DMS153 treated with DMSO at 0.1 percent for 48 hours (cell line): ENCODE measurements at regions not wholly inside any gene's neighbourhood (a gene's known extent, or its start where the extent isn't known, plus 50 kb on each side); places are given as distances from the start of the nearest gene placed in this dataset.
"Not testable (repeated sequence)": the region's sequence is repeated elsewhere in the genome, so short reads cannot be mapped to it uniquely, and the experiment has no call there.

Experiments
- DNase-seq: peaks from one replicate; lab custom pipeline; 2025; ENCODE audit not compliant: unreplicated experiment; lab: John Stamatoyannopoulos, UW

DNA sequence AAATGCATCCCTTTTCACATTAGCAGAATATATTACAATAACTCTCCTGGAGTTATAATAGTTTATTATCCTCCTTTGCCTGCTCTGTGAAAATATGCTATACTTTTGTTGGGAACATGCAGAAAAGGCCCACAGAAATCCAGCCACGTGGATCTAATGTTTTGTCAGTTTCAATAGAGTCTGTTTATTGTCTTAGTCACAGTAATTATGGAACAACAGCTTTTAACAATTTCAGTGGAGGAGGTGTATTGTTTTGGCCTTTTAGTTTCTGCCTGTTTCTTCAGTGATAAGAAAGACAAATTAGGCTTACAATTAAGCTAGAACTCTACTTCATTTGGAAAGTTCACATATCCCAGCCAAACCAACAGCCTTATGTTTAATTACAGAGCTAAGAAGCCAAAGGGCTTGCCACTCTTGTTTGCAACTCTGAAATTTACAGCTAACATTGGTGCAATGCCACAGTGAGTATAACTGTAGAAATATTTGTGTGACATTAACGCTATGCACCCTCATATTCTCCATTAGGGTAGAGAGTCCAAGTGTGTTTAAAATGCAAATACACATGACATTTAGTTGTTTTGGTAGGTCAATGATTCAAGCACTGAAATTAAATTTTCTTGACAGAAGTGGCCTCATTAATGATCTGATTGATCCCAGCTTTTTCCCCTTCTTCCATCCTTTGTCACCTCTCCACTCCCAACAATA, 175.8 kb downstream of the USP46 start:
- no peak for DNase-seq

DNA sequence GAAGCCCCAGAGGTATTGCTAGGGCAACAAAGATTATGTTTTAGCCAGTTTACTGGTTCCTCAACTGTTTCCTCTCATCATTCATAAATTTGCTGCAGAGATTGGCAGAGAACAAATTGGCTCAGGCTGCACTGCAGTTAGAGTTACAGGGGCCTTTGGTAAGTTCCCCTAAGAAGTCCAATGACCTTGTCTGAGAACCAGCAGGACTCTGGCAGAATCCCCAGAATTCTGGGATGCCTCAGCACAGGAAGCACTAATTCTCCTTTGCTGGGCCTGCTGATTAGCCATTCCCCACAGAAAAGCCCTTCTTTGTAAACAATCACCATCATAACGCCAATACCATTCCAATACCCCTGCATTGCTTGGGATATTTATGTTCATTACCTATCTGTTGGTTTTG, 151.3 kb downstream of the USP46 start:
- no peak for DNase-seq

DNA sequence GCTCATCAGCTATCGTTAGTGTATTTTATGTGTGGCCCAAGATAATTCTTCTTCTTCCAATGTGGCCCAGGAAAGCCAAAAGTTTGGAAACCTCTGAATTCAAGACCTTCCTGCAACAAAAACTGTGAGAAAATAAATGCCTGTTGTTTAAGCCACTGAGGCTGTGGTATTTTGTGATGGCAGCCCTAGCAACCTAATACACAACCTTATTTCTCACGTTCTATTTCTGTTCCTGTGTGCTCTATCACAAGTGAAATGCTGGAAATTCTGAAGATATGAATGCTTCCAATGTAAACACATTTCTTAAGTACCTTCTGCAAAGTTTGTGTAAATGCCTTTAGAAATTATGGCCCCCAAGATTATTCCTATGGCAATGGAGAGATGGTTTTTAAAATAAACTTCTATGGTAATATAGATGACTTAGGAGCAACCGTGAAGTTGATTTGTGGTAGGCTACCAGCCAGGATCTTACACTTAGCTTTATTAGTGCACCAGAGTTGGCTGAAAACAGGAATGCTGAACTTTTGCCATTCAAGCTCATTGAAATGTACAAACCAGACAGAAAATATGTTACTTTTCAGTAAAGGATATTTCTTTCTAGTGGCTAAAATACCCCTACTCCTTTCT, 148.0 kb downstream of the USP46 start:
- no peak for DNase-seq

DNA sequence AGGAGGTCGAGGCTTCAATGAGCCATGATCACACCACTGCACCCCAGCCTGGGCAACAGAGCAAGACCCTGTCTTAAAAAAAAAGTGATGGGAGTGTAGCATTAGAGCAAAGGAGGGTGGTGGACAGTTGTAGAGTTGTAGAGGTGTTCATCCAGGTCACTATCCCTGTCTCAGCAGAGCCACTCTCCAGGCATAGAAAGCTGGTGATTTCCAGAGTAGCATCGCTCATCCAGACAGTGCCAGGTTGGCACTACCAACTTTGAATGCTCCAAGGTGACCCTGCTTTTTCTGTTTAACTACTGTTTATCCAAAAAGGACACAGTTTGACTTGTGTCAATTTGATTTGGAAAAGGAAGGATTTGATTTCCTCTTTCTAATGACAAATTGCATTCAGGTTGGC, 147.3 kb downstream of the USP46 start:
- DNase-seq: no peak

DNA sequence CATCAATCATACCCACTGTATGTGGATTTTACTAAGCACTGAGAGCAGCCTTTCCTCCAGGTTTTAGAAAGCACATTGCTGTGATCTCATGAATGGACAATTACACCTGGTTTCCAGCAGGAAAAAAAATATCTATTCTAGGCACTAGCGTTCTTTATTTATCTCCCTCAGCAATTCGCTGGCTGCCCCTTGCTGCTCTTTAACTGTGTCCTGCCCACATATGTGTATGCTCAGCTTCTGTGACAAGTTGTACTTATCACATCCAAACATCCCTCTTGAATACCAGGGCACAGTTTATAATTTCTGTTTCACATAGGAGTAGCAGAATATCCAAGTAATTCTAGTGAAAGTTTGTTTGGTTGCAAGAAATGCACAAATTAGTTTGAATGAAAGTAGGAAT, 146.8 kb downstream of the USP46 start:
- no peak for DNase-seq

DNA sequence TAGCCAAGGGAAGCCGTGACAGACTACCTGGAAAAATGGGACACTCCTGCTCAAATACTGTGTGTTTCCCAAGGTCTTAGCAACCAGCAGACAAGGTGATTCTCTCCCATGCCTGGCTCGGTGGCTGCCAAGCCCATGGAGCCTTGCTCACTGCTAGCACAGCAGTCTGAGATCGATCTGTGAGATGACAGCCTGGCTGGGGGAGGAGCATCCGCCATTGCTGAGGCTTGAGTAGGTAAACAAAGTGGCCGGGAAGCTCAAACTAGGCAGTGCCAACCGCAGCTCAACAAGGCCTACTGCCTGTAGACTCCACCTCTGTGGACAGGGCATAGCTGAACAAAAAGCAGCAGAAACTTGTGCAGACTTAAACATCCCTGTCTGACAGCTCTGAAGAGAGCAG, 137.0 kb downstream of the USP46 start:
- not testable (repeated sequence) for DNase-seq

DNA sequence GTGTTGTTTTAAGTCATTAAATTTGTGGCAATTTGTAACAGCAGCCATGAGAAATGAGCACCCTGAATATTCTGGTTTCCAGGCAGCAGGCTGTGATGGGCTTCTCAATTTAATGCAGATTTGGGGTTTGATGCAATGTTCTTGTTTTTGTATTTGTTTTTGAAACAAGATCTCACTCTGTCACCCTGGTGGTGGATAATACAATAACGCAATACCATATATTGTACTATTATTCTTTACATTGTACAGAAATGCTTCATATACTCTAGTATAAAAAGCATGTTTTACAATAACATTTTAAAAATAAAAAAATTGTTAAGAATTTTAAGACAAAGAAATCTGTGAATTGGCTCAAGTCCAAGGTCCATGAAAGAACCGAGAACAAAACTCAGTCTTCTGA, 129.1 kb downstream of the USP46 start:
- no peak for DNase-seq

DNA sequence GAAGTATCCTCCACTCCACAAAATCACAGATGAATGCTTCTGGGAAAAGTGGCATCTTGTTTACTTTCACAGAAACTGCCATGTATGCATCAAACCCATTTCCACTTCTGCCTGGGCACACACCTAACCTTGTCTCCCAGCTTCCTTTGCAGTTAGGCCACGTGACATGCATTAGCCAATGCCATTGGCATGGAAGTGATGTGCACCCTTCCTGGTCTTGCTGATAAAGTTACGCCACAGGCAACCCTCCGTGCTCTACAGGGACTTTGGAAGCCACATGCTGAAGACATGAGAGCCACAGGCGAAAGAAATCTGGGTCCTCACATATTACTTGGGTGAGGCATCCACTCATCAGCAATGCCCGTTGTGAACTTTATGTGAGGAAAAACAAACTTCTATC, 123.3 kb downstream of the USP46 start:
- no peak for DNase-seq
